ENCODE measurements at regions not wholly inside any gene's neighbourhood (a gene's known extent, or its start where the extent isn't known, plus 50 kb on each side); places are given as distances from the start of the nearest gene placed in this dataset.
"Not testable (repeated sequence)": the region's sequence is repeated elsewhere in the genome, so short reads cannot be mapped to it uniquely, and the experiment has no call there.

- H2AFZ ChIP-seq (ENCODE audit: low read length), result no peak overlapping the region
- no peak overlapping the region for H3K9ac ChIP-seq (ENCODE audit: low read depth, low read length, poor library complexity)
- no peak overlapping the region for H3K4me3 ChIP-seq (ENCODE audit: low read length in 2 of 2)
- no peaks in the 10 kb centered on the region for H3K27me3 ChIP-seq (ENCODE audit: control insufficient read depth in 3 of 3, insufficient read depth in 3 of 3, low read depth in 1 of 3, low read length in 3 of 3)
- no peak overlapping the region for H3K27ac ChIP-seq (replicated peaks; ENCODE audit: low read length)
- H3K36me3 ChIP-seq (replicated peaks in 1 of 2; ENCODE audit: control insufficient read depth in 2 of 2, insufficient read depth in 2 of 2, low read length in 2 of 2), result no peaks in the 10 kb centered on the region
- DNase-seq (ENCODE audit: low spot score), result no peak
- H4K91ac ChIP-seq (ENCODE audit: low read depth, low read length, poor library complexity), result no peak overlapping the region
- no peak overlapping the region for H3K4ac ChIP-seq (ENCODE audit: low read length)
- no peak overlapping the region for H2AK5ac ChIP-seq (ENCODE audit: low read depth, low read length)
- no peak overlapping the region for H3K14ac ChIP-seq (ENCODE audit: low read length)
- no peak overlapping the region for H2BK12ac ChIP-seq (ENCODE audit: low read length)
- H2BK15ac ChIP-seq (ENCODE audit: low read length), result no peak overlapping the region
- H3K4me2 ChIP-seq (ENCODE audit: insufficient read depth, low read length, poor library complexity, severe bottlenecking), result no peak overlapping the region
- no peaks in the 10 kb centered on the region for H3K79me1 ChIP-seq (ENCODE audit: low read depth, low read length)
- H2BK120ac ChIP-seq (ENCODE audit: low read depth, low read length), result no peak overlapping the region
- H3K4me1 ChIP-seq (ENCODE audit: control insufficient read depth in 2 of 2, insufficient read depth in 1 of 2, low read depth in 1 of 2, low read length in 2 of 2), result no peaks in the 10 kb centered on the region
- H3K9me3 ChIP-seq (replicated peaks in 1 of 2; ENCODE audit: control insufficient read depth in 2 of 2, insufficient read depth in 1 of 2, low read depth in 1 of 2, low read length in 2 of 2), result no peaks in the 10 kb centered on the region
- no peak overlapping the region for H4K8ac ChIP-seq (ENCODE audit: low read depth, low read length)
- no peak overlapping the region for H3K18ac ChIP-seq (ENCODE audit: low read length)
- no peak overlapping the region for H3K23ac ChIP-seq (ENCODE audit: low read depth, low read length, poor library complexity)
- no CpG with 5 or more reads among the region's 3 CpGs for WGBS, 2 donors (ENCODE audit: extremely low coverage in 2 of 2, insufficient read length in 2 of 2, insufficient replicate concordance in 1 of 2)
- no peak overlapping the region for H2BK5ac ChIP-seq (ENCODE audit: low read length)
Observed at GRCh38 chrX:65877953-65878352, 161.9 kb downstream of the VSIG4 start.

GRCh38 chrX:65875614-65876013 is 164.3 kb downstream of the VSIG4 start:
- H3K27ac ChIP-seq (replicated peaks; ENCODE audit: low read length); H2AK5ac ChIP-seq (ENCODE audit: low read depth, low read length); H4K8ac ChIP-seq (ENCODE audit: low read depth, low read length): not testable (repeated sequence)

GRCh38 chrX:65874765-65875164 is 165.1 kb downstream of the VSIG4 start:
- no peak overlapping the region for H2AFZ ChIP-seq (ENCODE audit: low read length)
- DNase-seq (ENCODE audit: low spot score), result no peak
- H2AK5ac ChIP-seq (ENCODE audit: low read depth, low read length), result no peak overlapping the region
- H3K23ac ChIP-seq (ENCODE audit: low read depth, low read length, poor library complexity), result no peak overlapping the region
- H4K91ac ChIP-seq (ENCODE audit: low read depth, low read length, poor library complexity), result no peak overlapping the region
- no peak overlapping the region for H3K4me2 ChIP-seq (ENCODE audit: insufficient read depth, low read length, poor library complexity, severe bottlenecking)
- no peak overlapping the region for H2BK12ac ChIP-seq (ENCODE audit: low read length)
- H3K18ac ChIP-seq (ENCODE audit: low read length), result no peak overlapping the region
- no peaks in the 10 kb centered on the region for H3K36me3 ChIP-seq (replicated peaks in 1 of 2; ENCODE audit: control insufficient read depth in 2 of 2, insufficient read depth in 2 of 2, low read length in 2 of 2)
- H4K8ac ChIP-seq (ENCODE audit: low read depth, low read length), result no peak overlapping the region
- no peak overlapping the region for H3K4me3 ChIP-seq (ENCODE audit: low read length in 2 of 2)
- H3K4me1 ChIP-seq (ENCODE audit: control insufficient read depth in 2 of 2, insufficient read depth in 1 of 2, low read depth in 1 of 2, low read length in 2 of 2), result no peaks in the 10 kb centered on the region
- no peak overlapping the region for H3K9ac ChIP-seq (ENCODE audit: low read depth, low read length, poor library complexity)
- no peak overlapping the region for H3K4ac ChIP-seq (ENCODE audit: low read length)
- no peaks in the 10 kb centered on the region for H3K79me1 ChIP-seq (ENCODE audit: low read depth, low read length)
- H2BK15ac ChIP-seq (ENCODE audit: low read length), result no peak overlapping the region
- H2BK120ac ChIP-seq (ENCODE audit: low read depth, low read length), result no peak overlapping the region
- no peak overlapping the region for H3K14ac ChIP-seq (ENCODE audit: low read length)
- no peak overlapping the region for H3K27ac ChIP-seq (replicated peaks; ENCODE audit: low read length)
- no CpG with 5 or more reads among the region's 5 CpGs for WGBS, 2 donors (ENCODE audit: extremely low coverage in 2 of 2, insufficient read length in 2 of 2, insufficient replicate concordance in 1 of 2)
- H3K27me3 ChIP-seq (ENCODE audit: control insufficient read depth in 3 of 3, insufficient read depth in 3 of 3, low read depth in 1 of 3, low read length in 3 of 3), result no peaks in the 10 kb centered on the region
- H3K9me3 ChIP-seq (replicated peaks in 1 of 2; ENCODE audit: control insufficient read depth in 2 of 2, insufficient read depth in 1 of 2, low read depth in 1 of 2, low read length in 2 of 2), result no peaks in the 10 kb centered on the region
- no peak overlapping the region for H2BK5ac ChIP-seq (ENCODE audit: low read length)

More at GRCh38 chrX:65875614-65876013, 164.3 kb downstream of the VSIG4 start:
- not testable (repeated sequence) for H2BK15ac ChIP-seq (ENCODE audit: low read length); H3K4me1 ChIP-seq (ENCODE audit: control insufficient read depth in 2 of 2, insufficient read depth in 1 of 2, low read depth in 1 of 2, low read length in 2 of 2); H3K79me1 ChIP-seq (ENCODE audit: low read depth, low read length); H3K4ac ChIP-seq (ENCODE audit: low read length); H3K27me3 ChIP-seq (ENCODE audit: control insufficient read depth in 3 of 3, insufficient read depth in 3 of 3, low read depth in 1 of 3, low read length in 3 of 3); H3K9ac ChIP-seq (ENCODE audit: low read depth, low read length, poor library complexity); H2AFZ ChIP-seq (ENCODE audit: low read length); H3K18ac ChIP-seq (ENCODE audit: low read length); H3K4me3 ChIP-seq (ENCODE audit: low read length in 2 of 2); H2BK12ac ChIP-seq (ENCODE audit: low read length); H3K23ac ChIP-seq (ENCODE audit: low read depth, low read length, poor library complexity); H4K91ac ChIP-seq (ENCODE audit: low read depth, low read length, poor library complexity); H2BK5ac ChIP-seq (ENCODE audit: low read length); H3K9me3 ChIP-seq (replicated peaks in 1 of 2; ENCODE audit: control insufficient read depth in 2 of 2, insufficient read depth in 1 of 2, low read depth in 1 of 2, low read length in 2 of 2); H3K14ac ChIP-seq (ENCODE audit: low read length); H3K36me3 ChIP-seq (replicated peaks in 1 of 2; ENCODE audit: control insufficient read depth in 2 of 2, insufficient read depth in 2 of 2, low read length in 2 of 2); DNase-seq (ENCODE audit: low spot score); H2BK120ac ChIP-seq (ENCODE audit: low read depth, low read length); H3K4me2 ChIP-seq (ENCODE audit: insufficient read depth, low read length, poor library complexity, severe bottlenecking)
- WGBS, 2 donors (ENCODE audit: extremely low coverage in 2 of 2, insufficient read length in 2 of 2, insufficient replicate concordance in 1 of 2), result no CpG with 5 or more reads among the region's 4 CpGs

- Histone ChIP-seq H2AK5ac (ENCODE audit: low read depth, low read length) (no peak overlapping the region), H3K79me1 (ENCODE audit: low read depth, low read length) (no peaks in the 10 kb centered on the region), H3K9ac (ENCODE audit: low read depth, low read length, poor library complexity) (no peak overlapping the region), H3K27me3 (ENCODE audit: control insufficient read depth in 3 of 3, insufficient read depth in 3 of 3, low read depth in 1 of 3, low read length in 3 of 3) (no peaks in the 10 kb centered on the region), H3K4me2 (ENCODE audit: insufficient read depth, low read length, poor library complexity, severe bottlenecking) (no peak overlapping the region), H3K9me3 (replicated peaks in 1 of 2; ENCODE audit: control insufficient read depth in 2 of 2, insufficient read depth in 1 of 2, low read depth in 1 of 2, low read length in 2 of 2) (no peaks in the 10 kb centered on the region), H3K4me3 (ENCODE audit: low read length in 2 of 2) (no peak overlapping the region), H3K4me1 (ENCODE audit: control insufficient read depth in 2 of 2, insufficient read depth in 1 of 2, low read depth in 1 of 2, low read length in 2 of 2) (no peaks in the 10 kb centered on the region), H2BK5ac (ENCODE audit: low read length) (no peak overlapping the region), H2BK12ac (ENCODE audit: low read length) (no peak overlapping the region), H3K14ac (ENCODE audit: low read length) (no peak overlapping the region), H4K8ac (ENCODE audit: low read depth, low read length) (no peak overlapping the region), H4K91ac (ENCODE audit: low read depth, low read length, poor library complexity) (no peak overlapping the region), H3K23ac (ENCODE audit: low read depth, low read length, poor library complexity) (no peak overlapping the region), H2BK120ac (ENCODE audit: low read depth, low read length) (no peak overlapping the region), H3K18ac (ENCODE audit: low read length) (no peak overlapping the region), H3K36me3 (replicated peaks in 1 of 2; ENCODE audit: control insufficient read depth in 2 of 2, insufficient read depth in 2 of 2, low read length in 2 of 2) (no peaks in the 10 kb centered on the region), H3K27ac (replicated peaks; ENCODE audit: low read length) (no peak overlapping the region), H2AFZ (ENCODE audit: low read length) (no peak overlapping the region), H2BK15ac (ENCODE audit: low read length) (no peak overlapping the region), H3K4ac (ENCODE audit: low read length) (no peak overlapping the region)
- DNase-seq (ENCODE audit: low spot score), result no peak
- no CpG with 5 or more reads among the region's 3 CpGs for WGBS, 2 donors (ENCODE audit: extremely low coverage in 2 of 2, insufficient read length in 2 of 2, insufficient replicate concordance in 1 of 2)
Observed at GRCh38 chrX:65874110-65874509, 165.8 kb downstream of the VSIG4 start.
